H4 (cell line): ENCODE measurements at regions not wholly inside any gene's neighbourhood (a gene's known extent, or its start where the extent isn't known, plus 50 kb on each side); places are given as distances from the start of the nearest gene placed in this dataset.

Source experiments
- DNase-seq: peaks from one replicate; pipeline ENCODE4 v3.0.0-alpha.2; 2015; ENCODE audit warnings: low spot score

DNA sequence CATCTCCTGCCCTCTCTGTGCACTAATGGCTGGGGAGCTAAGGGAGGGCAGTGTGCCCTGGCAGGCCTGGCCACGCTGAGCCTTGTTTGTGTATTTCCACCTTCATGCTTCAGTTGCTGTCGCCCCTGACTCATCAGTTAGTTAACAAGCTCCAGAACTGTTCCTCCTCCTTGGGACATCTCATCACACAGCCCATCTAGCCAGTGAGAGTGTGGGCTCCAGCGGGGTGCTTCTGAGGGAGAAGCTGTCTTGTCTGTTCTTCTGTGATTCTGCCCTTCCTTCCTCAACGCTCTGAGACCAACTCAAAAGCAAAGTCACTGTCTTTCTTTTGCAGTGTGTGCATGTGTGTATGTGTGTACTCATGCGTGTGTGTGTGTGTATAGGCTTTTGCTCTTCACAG is 58.3 kb upstream of the CPEB4 start:
- DNase-seq = peak; percentile 61

DNA sequence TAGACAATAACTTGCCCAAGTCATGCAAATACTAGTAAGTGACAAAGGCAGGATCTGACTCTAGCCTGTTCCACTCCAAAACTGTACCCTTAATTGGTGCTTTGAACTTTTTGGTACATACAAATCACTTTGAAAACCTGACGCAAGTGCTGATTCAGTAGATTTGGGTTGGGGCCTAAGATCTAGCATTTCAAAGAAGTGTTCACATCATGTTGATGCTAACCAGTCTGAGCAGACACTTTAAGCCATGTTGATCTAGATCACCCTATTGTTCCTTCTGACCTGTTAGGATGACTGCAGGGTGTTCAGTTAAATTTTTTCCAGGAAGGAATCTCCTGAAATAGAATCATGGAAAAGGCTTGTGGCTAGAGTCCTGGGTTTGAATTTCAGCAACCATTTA is 57.7 kb upstream of the CPEB4 start:
- no peak for DNase-seq

DNA sequence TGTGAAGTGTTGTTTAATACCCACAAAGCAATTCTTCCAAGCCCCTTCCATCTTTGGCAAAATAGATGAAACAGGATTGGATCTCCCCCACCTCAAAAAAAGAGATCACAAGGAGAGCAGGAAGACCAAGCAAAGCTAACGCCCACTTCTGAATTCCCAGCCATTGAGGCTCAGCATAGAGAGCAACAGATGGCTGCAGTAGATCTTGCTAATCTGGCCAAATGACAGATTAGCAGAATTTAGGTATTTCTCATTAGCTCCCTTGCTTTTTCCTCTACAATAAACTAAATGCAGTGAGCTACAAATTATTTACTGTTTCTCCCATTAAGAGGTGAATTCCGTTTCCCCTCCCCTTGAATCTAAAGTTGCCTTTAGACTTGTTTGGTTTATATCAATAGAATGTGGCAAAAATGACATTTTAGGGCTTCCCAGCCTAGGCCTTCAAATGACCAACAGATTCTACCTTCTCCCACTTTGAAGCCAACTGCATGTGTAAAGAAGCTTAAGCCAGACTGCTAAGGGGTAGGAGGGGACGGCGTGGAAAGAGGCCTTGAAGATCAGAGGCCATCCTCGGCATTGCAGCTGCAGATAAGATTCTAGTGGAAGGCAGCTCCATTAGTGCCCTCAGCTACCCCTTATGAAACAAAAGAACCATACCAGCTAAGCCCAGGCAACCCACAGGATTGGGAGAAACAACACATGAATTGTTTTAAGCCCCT is 56.8 kb upstream of the CPEB4 start:
- no peak for DNase-seq

DNA sequence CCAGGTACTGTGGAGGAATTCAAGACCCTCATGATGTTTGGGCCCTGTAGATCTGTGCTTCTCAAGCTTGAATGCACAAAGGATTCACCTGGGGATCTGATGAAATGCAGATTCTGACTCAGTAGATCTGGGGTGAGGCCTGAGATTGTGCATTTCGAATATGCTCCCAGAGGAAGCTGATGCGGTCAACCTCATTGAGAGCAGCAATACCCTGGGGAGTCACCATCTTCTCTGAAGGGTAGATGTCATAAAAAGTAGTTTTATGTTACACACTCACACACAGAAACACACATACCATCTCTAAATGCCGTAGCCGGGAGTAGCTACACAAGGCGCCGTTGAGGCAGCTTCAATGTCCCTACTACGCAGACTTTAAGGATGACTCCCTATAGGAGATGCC is 55.8 kb upstream of the CPEB4 start:
- DNase-seq = no peak

DNA sequence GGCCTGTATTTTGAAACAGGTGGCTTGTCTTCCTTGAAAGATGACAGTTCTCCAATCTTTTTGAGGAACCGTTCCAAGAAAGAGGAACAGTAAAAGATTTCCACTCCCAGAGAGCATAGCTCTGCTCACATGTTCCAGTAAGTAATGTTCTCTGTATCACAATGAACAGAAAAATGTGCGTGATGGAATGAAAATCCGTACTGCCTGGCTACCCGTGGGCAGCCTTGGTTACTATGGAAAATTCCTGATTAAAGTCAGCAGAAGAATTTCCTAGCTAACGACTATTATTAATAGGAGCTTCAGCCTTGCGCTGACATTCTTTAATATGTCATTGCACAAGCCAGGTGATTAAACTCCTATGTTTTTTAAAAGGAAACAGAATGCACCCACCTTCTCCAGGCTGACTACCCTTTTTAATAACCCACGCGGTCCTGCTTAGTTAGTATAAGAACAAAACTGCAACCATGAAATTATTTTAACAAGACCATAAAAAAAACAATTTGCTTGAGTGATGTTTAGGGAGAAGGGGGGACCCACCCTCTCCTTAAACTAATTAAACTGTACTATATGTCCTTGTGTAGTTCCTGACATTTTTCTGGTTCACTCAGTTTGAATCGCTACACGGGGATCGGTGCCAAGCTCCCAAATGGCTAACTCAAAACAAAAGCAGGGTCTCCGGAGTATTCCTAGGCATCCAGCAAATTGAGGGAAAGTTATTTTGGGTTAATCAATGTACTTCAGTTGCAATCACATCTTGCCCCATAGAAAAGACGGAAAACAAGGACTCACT is 54.8 kb upstream of the CPEB4 start:
- DNase-seq = no peak

DNA sequence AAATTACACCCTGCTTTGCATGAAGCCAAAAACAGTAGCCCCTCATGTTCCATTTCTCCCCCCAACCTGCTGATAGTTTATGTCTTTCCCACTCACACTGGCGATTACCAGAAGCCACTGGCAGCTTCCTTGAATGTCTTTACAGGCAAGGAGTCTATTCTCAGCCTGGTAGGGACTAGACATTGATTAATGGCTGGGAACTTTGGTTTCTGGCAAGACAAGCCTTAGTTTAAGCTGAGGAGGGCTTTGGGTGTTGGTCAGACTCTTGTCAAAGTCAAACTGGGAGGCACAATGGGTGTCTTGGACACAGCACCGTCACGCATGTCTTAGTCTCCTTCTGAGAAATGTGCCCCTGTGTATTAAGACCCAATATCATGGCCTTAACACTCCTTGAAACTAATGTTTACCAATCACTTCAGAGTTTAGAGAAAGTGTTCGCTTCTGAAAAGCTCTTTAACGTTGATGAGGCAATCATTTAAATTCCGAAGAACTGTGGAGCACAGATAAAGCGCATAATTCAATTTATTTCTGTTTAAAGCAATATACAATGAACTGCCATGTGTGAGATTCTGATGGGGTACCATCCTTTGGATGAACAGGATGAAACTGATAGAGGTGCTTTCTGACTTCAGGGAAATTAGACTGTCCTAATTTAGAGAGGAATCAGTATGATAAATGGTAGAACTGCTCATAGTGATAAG is 53.9 kb upstream of the CPEB4 start:
- DNase-seq = no peak

DNA sequence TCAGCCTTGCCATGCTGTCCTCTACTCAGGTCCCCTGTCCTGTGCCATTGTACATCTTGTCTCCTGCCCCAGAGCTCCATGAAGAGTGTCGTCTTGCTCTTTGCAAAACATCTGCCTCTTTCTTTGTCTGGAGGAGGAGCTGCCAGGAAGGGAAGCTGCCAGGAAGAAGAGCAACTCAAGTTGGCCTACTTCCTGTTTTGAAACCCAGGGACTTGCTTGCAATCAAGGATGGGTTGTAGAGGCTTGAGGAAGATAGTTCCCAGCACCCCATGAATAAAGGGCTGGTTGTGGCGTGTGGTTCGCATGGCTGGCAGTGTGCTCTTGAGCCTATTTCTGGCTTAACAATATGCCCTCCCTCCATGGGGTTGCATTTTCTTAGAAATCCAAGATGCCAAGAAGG is 53.0 kb upstream of the CPEB4 start:
- no peak for DNase-seq

DNA sequence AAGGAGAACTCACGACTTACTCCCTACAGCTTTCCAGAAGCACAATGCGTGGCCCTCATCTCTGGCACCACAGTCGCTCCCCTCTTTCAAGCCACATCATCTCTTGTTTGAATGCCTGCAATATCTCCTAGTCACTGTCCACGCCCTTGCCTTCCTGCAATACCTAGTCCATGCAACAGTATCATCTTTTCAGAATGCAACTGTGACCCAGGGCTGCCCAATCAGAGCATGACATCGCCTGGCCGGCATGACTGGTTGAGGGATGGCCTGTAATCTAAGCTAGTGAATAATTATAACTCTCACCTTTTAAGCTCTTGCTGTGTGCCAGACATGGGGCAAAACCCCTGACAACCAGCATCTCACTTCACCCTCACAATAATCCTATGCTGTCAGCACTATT is 52.5 kb upstream of the CPEB4 start:
- no peak for DNase-seq

DNA sequence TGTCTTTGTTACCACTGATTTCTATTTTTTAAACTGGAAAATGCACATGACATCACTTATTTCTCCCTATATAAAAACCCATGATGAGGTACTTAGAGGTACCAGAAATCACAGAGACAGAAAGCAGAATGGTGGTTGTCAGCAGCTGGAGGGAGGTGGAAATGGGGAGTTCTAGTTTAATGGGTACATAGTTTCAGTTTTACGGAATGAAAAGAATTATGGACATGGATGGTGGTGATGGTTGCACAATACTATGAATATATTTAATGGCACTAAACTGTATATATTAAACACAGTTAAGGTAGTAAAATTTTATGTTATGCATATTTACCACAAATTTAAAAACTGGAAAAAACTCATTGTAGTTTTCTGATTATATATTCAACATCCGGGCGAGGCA is 50.5 kb upstream of the CPEB4 start:
- DNase-seq = no peak
